ENCODE measurements at regions not wholly inside any gene's neighbourhood (a gene's known extent, or its start where the extent isn't known, plus 50 kb on each side); places are given as distances from the start of the nearest gene placed in this dataset.

- no peak for TF ChIP-seq CTCF (IDR thresholded peaks at IDR 0.05)
- TF ChIP-seq POLR2A (IDR thresholded peaks at IDR 0.05), result no peak
These were observed 166.4 kb upstream of the GBE1 start for GRCh38 chr3:81927811-81928210.

All from heart left ventricle (tissue), 13 donors.